Neural progenitor cell (in vitro differentiated cells): ENCODE measurements at regions not wholly inside any gene's neighbourhood (a gene's known extent, or its start where the extent isn't known, plus 50 kb on each side); places are given as distances from the start of the nearest gene placed in this dataset.

ENCODE experiments used
- DNase-seq: peaks from one replicate; pipeline ENCODE4 v3.0.0-alpha.2; 2016; ENCODE audit warnings: low spot score
- H2AFZ ChIP-seq: fragments of 200-600 bp; sonication (generic); replicated peaks from 2 replicates; pipeline ENCODE4 v1.6.1; 2016; ENCODE audit warnings: antibody characterized with exemption
- H3F3A ChIP-seq: fragments of 200-600 bp; sonication (generic); 2 replicates; pipeline ENCODE4 v1.6.1; 2016; ENCODE audit warnings: antibody characterized with exemption, low read depth
- H3K27ac ChIP-seq: fragments of 200-600 bp; sonication (generic); 2 replicates; pipeline ENCODE4 v1.5.1; 2016; ENCODE audit warnings: mild to moderate bottlenecking
- H3K27me3 ChIP-seq: fragments of 200-600 bp; sonication (generic); 2 replicates; pipeline ENCODE4 v1.6.1; 2016; ENCODE audit warnings: mild to moderate bottlenecking, moderate library complexity
- H3K36me3 ChIP-seq: fragments of 200-600 bp; sonication (generic); 2 replicates; pipeline ENCODE4 v1.5.1; 2016
- H3K4me1 ChIP-seq: fragments of 200-600 bp; sonication (generic); 2 replicates; pipeline ENCODE4 v1.6.1; 2016; ENCODE audit warnings: mixed run types
- H3K4me2 ChIP-seq: fragments of 200-600 bp; sonication (generic); 2 replicates; pipeline ENCODE4 v1.6.1; 2016
- H3K4me3 ChIP-seq: fragments of 200-600 bp; sonication (generic); 2 replicates; pipeline ENCODE4 v1.5.1; 2016
- H3K79me2 ChIP-seq: fragments of 200-600 bp; sonication (generic); 2 replicates; pipeline ENCODE4 v1.6.1; 2016; ENCODE audit warnings: low read depth
- H3K9ac ChIP-seq: fragments of 200-600 bp; sonication (generic); 2 replicates; pipeline ENCODE4 v1.6.1; 2016
- H3K9me3 ChIP-seq: fragments of 200-600 bp; sonication (generic); 2 replicates; pipeline ENCODE4 v1.5.1; 2016; ENCODE audit warnings: low read depth
- H4K20me1 ChIP-seq: fragments of 200-600 bp; sonication (generic); 2 replicates; pipeline ENCODE4 v1.6.1; 2016; ENCODE audit warnings: low read depth
- H3K27ac Mint-ChIP-seq: 3 replicates; pipeline ENCODE4 v1.8.0; 2021; ENCODE audit warnings: mixed read lengths
- H3K27me3 Mint-ChIP-seq: 2 replicates; pipeline ENCODE4 v1.8.0; 2022; ENCODE audit warnings: low read depth, mild to moderate bottlenecking, inconsistent platforms, moderate library complexity, mixed read lengths; ENCODE audit not compliant: insufficient read depth
- H3K36me3 Mint-ChIP-seq: 3 replicates; pipeline ENCODE4 v1.8.0; 2021; ENCODE audit warnings: mixed read lengths
- H3K4me1 Mint-ChIP-seq: 3 replicates; pipeline ENCODE4 v1.8.0; 2021; ENCODE audit warnings: mixed read lengths
- H3K4me3 Mint-ChIP-seq: 3 replicates; pipeline ENCODE4 v1.8.0; 2021; ENCODE audit warnings: mild to moderate bottlenecking, moderate library complexity, mixed read lengths
- H3K9me3 Mint-ChIP-seq: 3 replicates; pipeline ENCODE4 v1.8.0; 2020; ENCODE audit warnings: mixed read lengths
- EZH2 ChIP-seq: fragments of 200-600 bp; sonication (generic); IDR thresholded peaks from 2 replicates; pipeline ENCODE4 v1.6.1; 2017; ENCODE audit warnings: antibody characterized with exemption, mild to moderate bottlenecking, moderate library complexity
- EZH2phosphoT487 ChIP-seq: fragments of 200-600 bp; sonication (generic); IDR thresholded peaks from 2 replicates; pipeline ENCODE4 v1.6.1; 2017; ENCODE audit warnings: antibody characterized with exemption
- TF ChIP-seq, protein P1 (sequence below): fragments of 200-600 bp; sonication (generic); IDR thresholded peaks from 2 replicates; pipeline ENCODE4 v1.5.1; 2017; ENCODE audit warnings: antibody characterized with exemption, mild to moderate bottlenecking

DNA sequence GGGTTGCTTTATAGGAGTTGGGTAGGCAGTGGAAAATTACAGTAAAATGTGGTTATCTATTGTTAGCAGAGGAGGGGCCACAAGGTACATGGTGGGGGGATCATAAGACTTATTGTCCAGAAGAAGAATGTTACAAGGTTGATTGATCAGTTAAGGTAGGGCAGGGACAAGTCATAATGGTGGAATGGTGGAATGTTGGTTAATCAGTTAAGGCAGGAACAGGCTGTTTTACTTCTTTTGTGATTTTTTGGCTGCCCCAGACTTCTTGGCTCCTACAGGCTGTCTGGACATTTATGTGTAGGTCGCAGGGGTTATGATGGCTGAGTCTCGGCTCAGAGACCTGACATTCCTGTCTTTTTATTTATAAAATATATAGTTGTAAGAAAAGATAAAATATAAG lies 2277.1 kb downstream of the TP53TG3F start:
- no peak overlapping the region for H3K27ac Mint-ChIP-seq
- H3K9me3 Mint-ChIP-seq, result peaks cover 68% of the 10 kb centered on the region

DNA sequence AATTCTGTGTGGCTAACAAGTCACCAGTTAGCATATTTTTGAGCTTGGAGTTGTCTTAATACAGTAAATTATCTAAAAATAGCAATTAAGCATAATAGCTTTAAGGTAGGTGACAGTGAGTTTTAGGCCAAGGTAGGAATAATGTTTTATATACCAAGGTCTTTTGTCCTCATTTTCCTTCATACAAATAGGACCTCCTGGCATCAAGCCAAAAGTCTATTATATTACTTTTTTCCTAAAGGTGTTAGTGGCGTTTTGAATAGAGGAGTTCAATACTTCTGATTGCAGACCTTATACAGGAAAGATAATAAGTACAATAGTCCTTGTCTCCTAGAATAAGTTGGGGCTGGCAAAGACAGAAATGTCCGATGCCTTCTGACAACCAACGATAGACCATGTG lies 2277.7 kb downstream of the TP53TG3F start:
- Histone ChIP-seq H3K9me3 (peaks cover 11% of the 10 kb centered on the region), H3K9ac (no peak overlapping the region), H3K27me3 (no peaks in the 10 kb centered on the region), H4K20me1 (no peaks in the 10 kb centered on the region), H3K36me3 (no peaks in the 10 kb centered on the region), H3K4me3 (no peak overlapping the region), H2AFZ (no peak overlapping the region), H3K4me1 (no peaks in the 10 kb centered on the region), H3K4me2 (no peak overlapping the region), H3F3A (no peaks in the 10 kb centered on the region), H3K79me2 (no peaks in the 10 kb centered on the region), H3K27ac (no peak overlapping the region)
- Mint-ChIP-seq H3K9me3 (peaks cover 68% of the 10 kb centered on the region), H3K27me3 (peaks cover 6% of the 10 kb centered on the region), H3K36me3 (no peaks in the 10 kb centered on the region), H3K4me1 (no peaks in the 10 kb centered on the region), H3K27ac (no peak overlapping the region), H3K4me3 (no peak overlapping the region)
- no peak for DNase-seq
- no peak for TF ChIP-seq EZH2phosphoT487
- TF ChIP-seq EZH2, result no peak
- TF ChIP-seq, protein P1, sequence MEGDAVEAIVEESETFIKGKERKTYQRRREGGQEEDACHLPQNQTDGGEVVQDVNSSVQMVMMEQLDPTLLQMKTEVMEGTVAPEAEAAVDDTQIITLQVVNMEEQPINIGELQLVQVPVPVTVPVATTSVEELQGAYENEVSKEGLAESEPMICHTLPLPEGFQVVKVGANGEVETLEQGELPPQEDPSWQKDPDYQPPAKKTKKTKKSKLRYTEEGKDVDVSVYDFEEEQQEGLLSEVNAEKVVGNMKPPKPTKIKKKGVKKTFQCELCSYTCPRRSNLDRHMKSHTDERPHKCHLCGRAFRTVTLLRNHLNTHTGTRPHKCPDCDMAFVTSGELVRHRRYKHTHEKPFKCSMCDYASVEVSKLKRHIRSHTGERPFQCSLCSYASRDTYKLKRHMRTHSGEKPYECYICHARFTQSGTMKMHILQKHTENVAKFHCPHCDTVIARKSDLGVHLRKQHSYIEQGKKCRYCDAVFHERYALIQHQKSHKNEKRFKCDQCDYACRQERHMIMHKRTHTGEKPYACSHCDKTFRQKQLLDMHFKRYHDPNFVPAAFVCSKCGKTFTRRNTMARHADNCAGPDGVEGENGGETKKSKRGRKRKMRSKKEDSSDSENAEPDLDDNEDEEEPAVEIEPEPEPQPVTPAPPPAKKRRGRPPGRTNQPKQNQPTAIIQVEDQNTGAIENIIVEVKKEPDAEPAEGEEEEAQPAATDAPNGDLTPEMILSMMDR, result no peak

More for the DNA sequence above, 2277.1 kb downstream of the TP53TG3F start:
- H3K4me2 ChIP-seq, result no peak overlapping the region
- peaks cover 11% of the 10 kb centered on the region for H3K9me3 ChIP-seq
- H4K20me1 ChIP-seq, result no peaks in the 10 kb centered on the region
- no peak overlapping the region for H3K27ac ChIP-seq
- no peaks in the 10 kb centered on the region for H3F3A ChIP-seq
- Mint-ChIP-seq H3K36me3 (no peaks in the 10 kb centered on the region), H3K4me1 (no peaks in the 10 kb centered on the region), H3K4me3 (no peak overlapping the region), H3K27me3 (peaks cover 6% of the 10 kb centered on the region)
- no peaks in the 10 kb centered on the region for H3K79me2 ChIP-seq
- DNase-seq, result no peak
- H3K27me3 ChIP-seq, result no peaks in the 10 kb centered on the region
- H3K36me3 ChIP-seq, result no peaks in the 10 kb centered on the region
- TF ChIP-seq EZH2 (no peak), EZH2phosphoT487 (no peak)
- TF ChIP-seq, protein P1, result no peak
- H3K4me1 ChIP-seq, result no peaks in the 10 kb centered on the region
- no peak overlapping the region for H3K4me3 ChIP-seq
- H3K9ac ChIP-seq, result no peak overlapping the region
- no peak overlapping the region for H2AFZ ChIP-seq

DNA sequence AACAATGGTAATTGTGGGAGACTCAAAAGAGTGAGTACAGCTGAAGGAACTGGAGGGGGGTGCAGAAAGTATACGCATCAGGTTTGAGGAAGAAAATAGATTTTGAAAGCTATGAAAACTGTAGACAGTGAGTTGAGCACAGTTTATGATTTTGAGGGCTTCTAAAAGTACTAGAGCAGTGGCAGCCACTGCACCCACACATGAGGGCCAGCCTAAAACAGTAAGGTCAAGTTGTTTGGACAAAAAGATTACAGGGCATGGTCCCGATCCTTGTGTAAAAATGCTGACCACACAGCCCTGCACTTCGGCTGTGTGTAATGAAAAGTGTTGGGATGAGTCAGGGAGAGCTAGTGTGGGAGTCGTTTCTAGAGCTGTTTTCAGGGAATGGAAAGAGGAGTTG lies 2282.1 kb downstream of the TP53TG3F start:
- no peak overlapping the region for H3K4me3 ChIP-seq
- no peaks in the 10 kb centered on the region for H3K27me3 ChIP-seq
- Mint-ChIP-seq H3K27me3 (peaks cover 4% of the 10 kb centered on the region), H3K4me1 (no peaks in the 10 kb centered on the region), H3K9me3 (peaks cover 73% of the 10 kb centered on the region), H3K36me3 (no peaks in the 10 kb centered on the region), H3K4me3 (no peak overlapping the region), H3K27ac (no peak overlapping the region)
- H3K4me1 ChIP-seq, result no peaks in the 10 kb centered on the region
- no peaks in the 10 kb centered on the region for H3K79me2 ChIP-seq
- H3K9ac ChIP-seq, result no peak overlapping the region
- no peak for DNase-seq
- no peak overlapping the region for H3K27ac ChIP-seq
- TF ChIP-seq EZH2 (no peak), EZH2phosphoT487 (no peak)
- TF ChIP-seq, protein P1, result no peak
- no peaks in the 10 kb centered on the region for H3F3A ChIP-seq
- H4K20me1 ChIP-seq, result no peaks in the 10 kb centered on the region
- H3K9me3 ChIP-seq, result peaks cover 14% of the 10 kb centered on the region
- no peaks in the 10 kb centered on the region for H3K36me3 ChIP-seq
- H2AFZ ChIP-seq, result no peak overlapping the region
- no peak overlapping the region for H3K4me2 ChIP-seq
